ENCODE measurements at regions not wholly inside any gene's neighbourhood (a gene's known extent, or its start where the extent isn't known, plus 50 kb on each side); places are given as distances from the start of the nearest gene placed in this dataset.

DNA sequence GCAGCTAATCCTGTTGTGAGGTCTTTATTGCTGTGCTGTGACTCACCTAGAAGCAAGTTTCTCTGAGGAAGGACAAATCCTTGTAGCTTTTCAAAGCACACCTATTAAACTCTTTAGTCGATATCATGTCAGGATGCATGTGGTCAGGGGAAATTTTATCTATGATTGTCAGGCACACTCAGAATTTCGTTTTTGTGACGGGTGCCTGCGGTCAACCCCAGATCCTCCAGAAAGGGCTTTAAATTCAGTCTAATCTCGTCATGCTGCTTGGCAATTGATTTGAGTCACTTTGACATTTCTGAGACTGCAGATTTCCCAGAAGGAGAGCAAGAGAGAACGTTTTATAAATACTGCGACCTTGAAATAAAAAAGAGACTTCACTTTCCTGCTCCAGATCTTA, 316.9 kb downstream of the FGF9 start (continued):
- TF ChIP-seq, protein P1, sequence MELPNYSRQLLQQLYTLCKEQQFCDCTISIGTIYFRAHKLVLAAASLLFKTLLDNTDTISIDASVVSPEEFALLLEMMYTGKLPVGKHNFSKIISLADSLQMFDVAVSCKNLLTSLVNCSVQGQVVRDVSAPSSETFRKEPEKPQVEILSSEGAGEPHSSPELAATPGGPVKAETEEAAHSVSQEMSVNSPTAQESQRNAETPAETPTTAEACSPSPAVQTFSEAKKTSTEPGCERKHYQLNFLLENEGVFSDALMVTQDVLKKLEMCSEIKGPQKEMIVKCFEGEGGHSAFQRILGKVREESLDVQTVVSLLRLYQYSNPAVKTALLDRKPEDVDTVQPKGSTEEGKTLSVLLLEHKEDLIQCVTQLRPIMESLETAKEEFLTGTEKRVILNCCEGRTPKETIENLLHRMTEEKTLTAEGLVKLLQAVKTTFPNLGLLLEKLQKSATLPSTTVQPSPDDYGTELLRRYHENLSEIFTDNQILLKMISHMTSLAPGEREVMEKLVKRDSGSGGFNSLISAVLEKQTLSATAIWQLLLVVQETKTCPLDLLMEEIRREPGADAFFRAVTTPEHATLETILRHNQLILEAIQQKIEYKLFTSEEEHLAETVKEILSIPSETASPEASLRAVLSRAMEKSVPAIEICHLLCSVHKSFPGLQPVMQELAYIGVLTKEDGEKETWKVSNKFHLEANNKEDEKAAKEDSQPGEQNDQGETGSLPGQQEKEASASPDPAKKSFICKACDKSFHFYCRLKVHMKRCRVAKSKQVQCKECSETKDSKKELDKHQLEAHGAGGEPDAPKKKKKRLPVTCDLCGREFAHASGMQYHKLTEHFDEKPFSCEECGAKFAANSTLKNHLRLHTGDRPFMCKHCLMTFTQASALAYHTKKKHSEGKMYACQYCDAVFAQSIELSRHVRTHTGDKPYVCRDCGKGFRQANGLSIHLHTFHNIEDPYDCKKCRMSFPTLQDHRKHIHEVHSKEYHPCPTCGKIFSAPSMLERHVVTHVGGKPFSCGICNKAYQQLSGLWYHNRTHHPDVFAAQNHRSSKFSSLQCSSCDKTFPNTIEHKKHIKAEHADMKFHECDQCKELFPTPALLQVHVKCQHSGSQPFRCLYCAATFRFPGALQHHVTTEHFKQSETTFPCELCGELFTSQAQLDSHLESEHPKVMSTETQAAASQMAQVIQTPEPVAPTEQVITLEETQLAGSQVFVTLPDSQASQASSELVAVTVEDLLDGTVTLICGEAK (IDR thresholded peaks at IDR 0.05) = no peak
- TF ChIP-seq, protein P1 (CRISPR knock-in tag; IDR thresholded peaks at IDR 0.05) = no peak
- TF ChIP-seq PHF20 (IDR thresholded peaks at IDR 0.05; ENCODE audit: partially characterized antibody) (no peak), CHCHD3 (CRISPR knock-in tag; IDR thresholded peaks at IDR 0.05) (no peak), EGR1 (conservative IDR thresholded peaks at IDR 0.05) (no peak), HDAC1 (IDR thresholded peaks at IDR 0.05) (peak in 1 of 2 experiments; percentile 64; a peak in 1 of 4 replicates), LEF1 (IDR thresholded peaks at IDR 0.05) (no peak; the same call in 1 of the 2 replicates), ETV5 (CRISPR knock-in tag; IDR thresholded peaks at IDR 0.05; ENCODE audit: low read depth) (no peak), RBBP5 (IDR thresholded peaks at IDR 0.05; ENCODE audit: borderline replicate concordance, insufficient read depth, low read length, poor library complexity, severe bottlenecking) (no peak), ZNF717 (CRISPR knock-in tag; IDR thresholded peaks at IDR 0.05) (no peak), MTF1 (CRISPR knock-in tag; IDR thresholded peaks at IDR 0.05; ENCODE audit: borderline replicate concordance) (no peak), LARP7 (IDR thresholded peaks at IDR 0.05) (no peak), ZNF644 (tag; IDR thresholded peaks at IDR 0.05; ENCODE audit: low read depth) (no peak), RHOXF2B (CRISPR knock-in tag; conservative IDR thresholded peaks at IDR 0.05) (no peak), CHD1 (IDR thresholded peaks at IDR 0.05; ENCODE audit: low read length) (no peak), PCBP2 (IDR thresholded peaks at IDR 0.05; ENCODE audit: low read depth, low read length, poor library complexity, severe bottlenecking) (no peak), SRSF9 (IDR thresholded peaks at IDR 0.05; ENCODE audit: borderline replicate concordance, low read depth, low read length) (no peak), TCFL5 (CRISPR knock-in tag; conservative IDR thresholded peaks at IDR 0.05) (no peak)
- TF ChIP-seq, protein P2, sequence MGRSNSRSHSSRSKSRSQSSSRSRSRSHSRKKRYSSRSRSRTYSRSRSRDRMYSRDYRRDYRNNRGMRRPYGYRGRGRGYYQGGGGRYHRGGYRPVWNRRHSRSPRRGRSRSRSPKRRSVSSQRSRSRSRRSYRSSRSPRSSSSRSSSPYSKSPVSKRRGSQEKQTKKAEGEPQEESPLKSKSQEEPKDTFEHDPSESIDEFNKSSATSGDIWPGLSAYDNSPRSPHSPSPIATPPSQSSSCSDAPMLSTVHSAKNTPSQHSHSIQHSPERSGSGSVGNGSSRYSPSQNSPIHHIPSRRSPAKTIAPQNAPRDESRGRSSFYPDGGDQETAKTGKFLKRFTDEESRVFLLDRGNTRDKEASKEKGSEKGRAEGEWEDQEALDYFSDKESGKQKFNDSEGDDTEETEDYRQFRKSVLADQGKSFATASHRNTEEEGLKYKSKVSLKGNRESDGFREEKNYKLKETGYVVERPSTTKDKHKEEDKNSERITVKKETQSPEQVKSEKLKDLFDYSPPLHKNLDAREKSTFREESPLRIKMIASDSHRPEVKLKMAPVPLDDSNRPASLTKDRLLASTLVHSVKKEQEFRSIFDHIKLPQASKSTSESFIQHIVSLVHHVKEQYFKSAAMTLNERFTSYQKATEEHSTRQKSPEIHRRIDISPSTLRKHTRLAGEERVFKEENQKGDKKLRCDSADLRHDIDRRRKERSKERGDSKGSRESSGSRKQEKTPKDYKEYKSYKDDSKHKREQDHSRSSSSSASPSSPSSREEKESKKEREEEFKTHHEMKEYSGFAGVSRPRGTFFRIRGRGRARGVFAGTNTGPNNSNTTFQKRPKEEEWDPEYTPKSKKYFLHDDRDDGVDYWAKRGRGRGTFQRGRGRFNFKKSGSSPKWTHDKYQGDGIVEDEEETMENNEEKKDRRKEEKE (IDR thresholded peaks at IDR 0.05; ENCODE audit: borderline replicate concordance in 1 of 2, control insufficient read depth in 1 of 2, low read depth in 2 of 2, low read length in 1 of 2) = no peak
